GM12892 (cell line): ENCODE measurements at regions not wholly inside any gene's neighbourhood (a gene's known extent, or its start where the extent isn't known, plus 50 kb on each side); places are given as distances from the start of the nearest gene placed in this dataset.

Experiments used
- POLR2A ChIP-seq: IDR thresholded peaks from 2 replicates; pipeline ENCODE4 v1.6.1; 2011; ENCODE audit warnings: low read depth, low read length, control low read depth
- POLR2AphosphoS5 ChIP-seq: IDR thresholded peaks from 2 replicates; pipeline ENCODE4 v1.6.1; 2011; ENCODE audit warnings: low read depth, low read length, control low read depth
- TAF1 ChIP-seq: IDR thresholded peaks from 2 replicates; pipeline ENCODE4 v1.6.1; 2011; ENCODE audit warnings: low read depth, mild to moderate bottlenecking, control low read depth, low read length, borderline replicate concordance

GRCh38 chr5:96573513-96573894 is 88.7 kb upstream of the CAST start:
- TF ChIP-seq POLR2A: no peak
- TF ChIP-seq POLR2AphosphoS5: no peak
- no peak for TF ChIP-seq TAF1
